ENCODE measurements at regions not wholly inside any gene's neighbourhood (a gene's known extent, or its start where the extent isn't known, plus 50 kb on each side); places are given as distances from the start of the nearest gene placed in this dataset.

- Histone ChIP-seq H3K9me3 (ENCODE audit: low read depth) (no peaks in the 10 kb centered on the region), H3F3A (ENCODE audit: low read depth) (no peaks in the 10 kb centered on the region), H3K4me1 (no peaks in the 10 kb centered on the region), H4K20me1 (ENCODE audit: low read depth) (no peaks in the 10 kb centered on the region), H3K36me3 (no peaks in the 10 kb centered on the region), H3K9ac (no peak overlapping the region), H3K27ac (no peak overlapping the region), H2AFZ (replicated peaks) (no peak overlapping the region), H3K79me2 (ENCODE audit: low read depth) (no peaks in the 10 kb centered on the region), H3K4me3 (no peak overlapping the region), H3K27me3 (no peaks in the 10 kb centered on the region), H3K4me2 (no peak overlapping the region)
- DNase-seq (ENCODE audit: low spot score), result no peak
- TF ChIP-seq EZH2 (IDR thresholded peaks at IDR 0.05) (no peak), EZH2phosphoT487 (IDR thresholded peaks at IDR 0.05) (no peak)
- TF ChIP-seq, protein P1, sequence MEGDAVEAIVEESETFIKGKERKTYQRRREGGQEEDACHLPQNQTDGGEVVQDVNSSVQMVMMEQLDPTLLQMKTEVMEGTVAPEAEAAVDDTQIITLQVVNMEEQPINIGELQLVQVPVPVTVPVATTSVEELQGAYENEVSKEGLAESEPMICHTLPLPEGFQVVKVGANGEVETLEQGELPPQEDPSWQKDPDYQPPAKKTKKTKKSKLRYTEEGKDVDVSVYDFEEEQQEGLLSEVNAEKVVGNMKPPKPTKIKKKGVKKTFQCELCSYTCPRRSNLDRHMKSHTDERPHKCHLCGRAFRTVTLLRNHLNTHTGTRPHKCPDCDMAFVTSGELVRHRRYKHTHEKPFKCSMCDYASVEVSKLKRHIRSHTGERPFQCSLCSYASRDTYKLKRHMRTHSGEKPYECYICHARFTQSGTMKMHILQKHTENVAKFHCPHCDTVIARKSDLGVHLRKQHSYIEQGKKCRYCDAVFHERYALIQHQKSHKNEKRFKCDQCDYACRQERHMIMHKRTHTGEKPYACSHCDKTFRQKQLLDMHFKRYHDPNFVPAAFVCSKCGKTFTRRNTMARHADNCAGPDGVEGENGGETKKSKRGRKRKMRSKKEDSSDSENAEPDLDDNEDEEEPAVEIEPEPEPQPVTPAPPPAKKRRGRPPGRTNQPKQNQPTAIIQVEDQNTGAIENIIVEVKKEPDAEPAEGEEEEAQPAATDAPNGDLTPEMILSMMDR (IDR thresholded peaks at IDR 0.05), result no peak
- H3K36me3 Mint-ChIP-seq, result no peaks in the 10 kb centered on the region
- H3K4me3 Mint-ChIP-seq, result no peak overlapping the region
- peaks cover 4% of the 10 kb centered on the region for H3K27me3 Mint-ChIP-seq (ENCODE audit: insufficient read depth, low read depth)
- peaks cover 2% of the 10 kb centered on the region for H3K9me3 Mint-ChIP-seq
- H3K4me1 Mint-ChIP-seq, result peaks cover 18% of the 10 kb centered on the region
- no peak overlapping the region for H3K27ac Mint-ChIP-seq
Observed at GRCh38 chr3:196141052-196141865, 59.4 kb upstream of the TFRC start.

DNA sequence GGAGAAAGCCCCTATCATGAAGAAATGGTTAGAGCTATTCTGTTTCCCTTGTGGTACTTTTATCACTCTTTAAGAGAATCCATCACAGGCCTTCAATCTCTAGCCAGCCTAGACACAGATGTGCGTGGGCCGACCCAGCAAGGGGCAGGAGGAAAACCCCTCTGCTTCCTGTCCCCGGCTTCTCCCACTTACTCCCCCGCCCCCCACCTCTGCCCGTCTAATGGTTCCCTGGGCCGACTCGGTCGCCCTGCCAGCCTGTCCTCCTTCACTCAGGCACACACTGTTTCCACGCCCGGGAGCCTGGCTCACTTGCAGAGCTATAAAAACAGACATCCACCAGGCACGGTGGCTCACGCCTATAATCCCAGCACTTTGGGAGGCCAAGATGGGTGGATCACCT is 58.3 kb upstream of the TFRC start:
- Mint-ChIP-seq H3K9me3 (peaks cover 2% of the 10 kb centered on the region), H3K27ac (no peak overlapping the region), H3K27me3 (ENCODE audit: insufficient read depth, low read depth) (peaks cover 6% of the 10 kb centered on the region), H3K36me3 (no peaks in the 10 kb centered on the region), H3K4me3 (no peak overlapping the region), H3K4me1 (peaks cover 21% of the 10 kb centered on the region)
- Histone ChIP-seq H3K4me3 (no peak overlapping the region), H3F3A (ENCODE audit: low read depth) (no peaks in the 10 kb centered on the region), H2AFZ (replicated peaks) (no peak overlapping the region), H3K9me3 (ENCODE audit: low read depth) (no peaks in the 10 kb centered on the region), H4K20me1 (ENCODE audit: low read depth) (no peaks in the 10 kb centered on the region), H3K4me1 (no peaks in the 10 kb centered on the region), H3K27ac (no peak overlapping the region), H3K27me3 (no peaks in the 10 kb centered on the region), H3K9ac (no peak overlapping the region), H3K79me2 (ENCODE audit: low read depth) (no peaks in the 10 kb centered on the region), H3K4me2 (no peak overlapping the region), H3K36me3 (no peaks in the 10 kb centered on the region)
- no peak for DNase-seq (ENCODE audit: low spot score)
- TF ChIP-seq EZH2phosphoT487 (IDR thresholded peaks at IDR 0.05) (no peak), EZH2 (IDR thresholded peaks at IDR 0.05) (no peak)

DNA sequence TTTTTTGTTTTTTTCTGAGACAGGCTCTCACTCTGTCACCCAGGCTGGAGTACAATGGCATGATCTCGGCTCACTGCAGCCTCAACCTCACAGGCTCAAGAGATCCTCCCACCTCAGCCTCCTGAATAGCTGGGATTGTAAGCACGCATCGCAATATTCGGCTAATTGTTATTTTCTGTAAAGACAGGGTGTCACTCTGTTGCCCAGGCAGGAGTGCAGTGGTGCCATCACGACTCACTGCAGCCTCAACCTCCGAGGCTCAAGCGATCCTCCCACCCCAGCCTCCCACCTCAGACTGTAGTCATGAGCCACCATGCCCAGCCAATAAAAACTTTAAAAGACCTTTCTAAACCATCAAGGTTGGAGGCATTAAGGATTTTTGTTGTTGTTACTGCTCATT is 57.4 kb upstream of the TFRC start:
- Histone ChIP-seq H2AFZ (replicated peaks) (no peak overlapping the region), H4K20me1 (ENCODE audit: low read depth) (no peaks in the 10 kb centered on the region), H3K27me3 (no peaks in the 10 kb centered on the region), H3K9me3 (ENCODE audit: low read depth) (no peaks in the 10 kb centered on the region), H3K4me3 (no peak overlapping the region), H3K4me1 (no peaks in the 10 kb centered on the region), H3K27ac (no peak overlapping the region), H3F3A (ENCODE audit: low read depth) (no peaks in the 10 kb centered on the region), H3K9ac (no peak overlapping the region), H3K79me2 (ENCODE audit: low read depth) (no peaks in the 10 kb centered on the region), H3K4me2 (no peak overlapping the region), H3K36me3 (no peaks in the 10 kb centered on the region)
- TF ChIP-seq EZH2 (IDR thresholded peaks at IDR 0.05) (no peak), EZH2phosphoT487 (IDR thresholded peaks at IDR 0.05) (no peak)
- TF ChIP-seq, protein P1 (IDR thresholded peaks at IDR 0.05), result no peak
- peaks cover 2% of the 10 kb centered on the region for H3K9me3 Mint-ChIP-seq
- H3K4me3 Mint-ChIP-seq, result no peak overlapping the region
- no peaks in the 10 kb centered on the region for H3K36me3 Mint-ChIP-seq
- DNase-seq (ENCODE audit: low spot score), result no peak
- no peak overlapping the region for H3K27ac Mint-ChIP-seq
- peaks cover 21% of the 10 kb centered on the region for H3K4me1 Mint-ChIP-seq
- peaks cover 6% of the 10 kb centered on the region for H3K27me3 Mint-ChIP-seq (ENCODE audit: insufficient read depth, low read depth)
